ENCODE measurements at regions not wholly inside any gene's neighbourhood (a gene's known extent, or its start where the extent isn't known, plus 50 kb on each side); places are given as distances from the start of the nearest gene placed in this dataset.

DNA sequence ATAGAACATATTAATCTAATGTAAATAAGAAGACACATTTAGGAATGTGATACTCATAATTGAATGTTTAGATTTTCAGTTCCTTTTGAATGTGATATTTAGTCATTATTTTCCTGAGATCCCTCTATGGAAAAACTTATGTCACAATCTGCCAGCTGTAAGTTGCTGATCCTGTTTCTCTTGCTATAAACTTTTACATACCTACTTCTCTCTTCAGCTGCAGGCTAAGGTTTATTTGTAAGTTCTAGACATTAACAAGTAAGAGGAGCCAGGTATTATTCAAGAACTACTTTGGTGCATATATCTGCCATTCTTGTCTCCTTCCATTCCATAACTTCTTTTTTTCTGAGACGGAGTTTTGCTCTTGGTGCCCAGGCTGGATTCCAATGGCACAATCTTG, 462.4 kb downstream of the PRR16 start:
- Histone ChIP-seq H3K27ac (no peak overlapping the region), H3K36me3 (no peaks in the 10 kb centered on the region), H3K4me1 (no peaks in the 10 kb centered on the region), H3K27me3 (no peaks in the 10 kb centered on the region), H3K4me3 (no peak overlapping the region), H3K9me3 (no peaks in the 10 kb centered on the region)
- no peak for DNase-seq
- TF ChIP-seq POLR2A (IDR thresholded peaks at IDR 0.05) = no peak
- TF ChIP-seq, protein P1, sequence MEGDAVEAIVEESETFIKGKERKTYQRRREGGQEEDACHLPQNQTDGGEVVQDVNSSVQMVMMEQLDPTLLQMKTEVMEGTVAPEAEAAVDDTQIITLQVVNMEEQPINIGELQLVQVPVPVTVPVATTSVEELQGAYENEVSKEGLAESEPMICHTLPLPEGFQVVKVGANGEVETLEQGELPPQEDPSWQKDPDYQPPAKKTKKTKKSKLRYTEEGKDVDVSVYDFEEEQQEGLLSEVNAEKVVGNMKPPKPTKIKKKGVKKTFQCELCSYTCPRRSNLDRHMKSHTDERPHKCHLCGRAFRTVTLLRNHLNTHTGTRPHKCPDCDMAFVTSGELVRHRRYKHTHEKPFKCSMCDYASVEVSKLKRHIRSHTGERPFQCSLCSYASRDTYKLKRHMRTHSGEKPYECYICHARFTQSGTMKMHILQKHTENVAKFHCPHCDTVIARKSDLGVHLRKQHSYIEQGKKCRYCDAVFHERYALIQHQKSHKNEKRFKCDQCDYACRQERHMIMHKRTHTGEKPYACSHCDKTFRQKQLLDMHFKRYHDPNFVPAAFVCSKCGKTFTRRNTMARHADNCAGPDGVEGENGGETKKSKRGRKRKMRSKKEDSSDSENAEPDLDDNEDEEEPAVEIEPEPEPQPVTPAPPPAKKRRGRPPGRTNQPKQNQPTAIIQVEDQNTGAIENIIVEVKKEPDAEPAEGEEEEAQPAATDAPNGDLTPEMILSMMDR (IDR thresholded peaks at IDR 0.05) = no peak

DNA sequence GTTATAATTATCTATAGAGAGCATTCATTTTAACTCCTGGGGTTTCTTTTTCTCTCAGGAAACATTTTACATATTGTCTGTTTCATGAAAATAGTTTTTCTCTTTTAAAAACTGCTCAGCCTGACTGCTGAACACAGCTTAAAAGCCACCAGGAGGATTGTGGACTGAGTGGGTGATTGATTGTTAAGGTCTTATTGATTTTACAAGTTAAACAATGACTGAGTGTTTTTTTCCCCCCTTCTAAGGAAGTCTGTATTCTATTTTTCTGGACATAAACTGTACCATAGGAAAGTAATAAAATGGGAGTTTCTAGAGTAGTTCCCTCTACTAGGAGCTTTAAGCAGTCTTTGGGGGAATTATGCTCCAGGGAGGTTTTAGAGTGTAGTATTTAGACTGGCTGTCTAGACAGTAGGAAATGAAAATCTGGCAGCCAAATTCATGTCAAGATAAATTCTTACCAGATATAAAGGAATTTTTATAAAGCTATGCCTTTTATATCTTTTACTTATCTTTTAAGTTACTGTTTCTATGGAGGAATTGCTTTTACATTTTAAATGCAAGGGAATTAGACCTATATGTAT, 463.9 kb downstream of the PRR16 start:
- H3K27ac ChIP-seq = no peak overlapping the region

DNA sequence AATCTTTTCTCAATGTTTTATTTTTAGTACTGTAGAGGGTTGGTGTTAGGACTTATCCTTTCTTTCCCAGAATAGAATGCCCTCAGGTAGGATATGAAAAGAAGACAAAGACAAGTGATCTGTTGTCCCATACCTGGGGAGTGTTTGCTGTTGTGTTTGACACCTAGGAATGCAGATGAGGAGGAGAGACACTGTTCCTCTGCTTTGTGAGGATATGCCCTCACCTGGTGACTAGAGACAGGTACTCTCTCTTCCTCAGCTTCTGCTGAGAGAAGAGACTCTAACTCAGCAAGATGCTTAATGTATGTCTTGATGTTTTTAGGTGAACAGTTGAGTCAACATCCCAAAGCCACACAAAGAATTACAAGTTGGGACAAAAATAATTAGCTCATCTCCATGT, 468.4 kb downstream of the PRR16 start:
- no peak for DNase-seq
- Histone ChIP-seq H3K36me3 (no peaks in the 10 kb centered on the region), H3K4me3 (no peak overlapping the region), H3K27me3 (no peaks in the 10 kb centered on the region), H3K9me3 (no peaks in the 10 kb centered on the region), H3K4me1 (no peaks in the 10 kb centered on the region), H3K27ac (no peak overlapping the region)
- TF ChIP-seq, protein P1 (IDR thresholded peaks at IDR 0.05) = no peak
- no peak for TF ChIP-seq POLR2A (IDR thresholded peaks at IDR 0.05)

More for the DNA sequence above, 463.9 kb downstream of the PRR16 start:
- H3K4me1 ChIP-seq = no peaks in the 10 kb centered on the region
- H3K36me3 ChIP-seq = no peaks in the 10 kb centered on the region
- no peaks in the 10 kb centered on the region for H3K9me3 ChIP-seq
- H3K4me3 ChIP-seq = no peak overlapping the region
- DNase-seq = no peak
- TF ChIP-seq, protein P1 (IDR thresholded peaks at IDR 0.05) = no peak
- TF ChIP-seq POLR2A (IDR thresholded peaks at IDR 0.05) = no peak
- H3K27me3 ChIP-seq = no peaks in the 10 kb centered on the region

DNA sequence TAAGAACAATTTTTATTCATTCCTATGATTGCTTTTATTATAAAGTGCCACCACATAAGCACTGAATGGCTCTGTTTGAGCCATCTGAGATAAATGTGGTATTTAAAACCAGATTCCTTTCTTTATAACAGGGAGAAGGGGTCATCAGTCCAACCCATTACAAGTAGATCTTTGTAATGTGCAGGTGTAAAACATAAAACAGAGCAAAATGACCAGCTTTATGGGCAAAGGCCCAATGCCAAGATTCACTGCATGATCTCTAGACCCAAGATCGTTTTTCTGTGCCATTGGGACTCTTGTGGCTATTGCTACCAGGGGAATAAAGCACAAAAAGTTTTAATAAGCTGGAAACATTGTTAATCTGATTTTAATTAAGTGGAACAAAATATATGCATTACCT, 469.9 kb downstream of the PRR16 start:
- Histone ChIP-seq H3K9me3 (no peaks in the 10 kb centered on the region), H3K4me1 (no peaks in the 10 kb centered on the region), H3K4me3 (no peak overlapping the region), H3K36me3 (no peaks in the 10 kb centered on the region), H3K27ac (no peak overlapping the region), H3K27me3 (no peaks in the 10 kb centered on the region)
- DNase-seq = no peak
- TF ChIP-seq POLR2A (IDR thresholded peaks at IDR 0.05) = no peak
- TF ChIP-seq, protein P1 (IDR thresholded peaks at IDR 0.05) = no peak

DNA sequence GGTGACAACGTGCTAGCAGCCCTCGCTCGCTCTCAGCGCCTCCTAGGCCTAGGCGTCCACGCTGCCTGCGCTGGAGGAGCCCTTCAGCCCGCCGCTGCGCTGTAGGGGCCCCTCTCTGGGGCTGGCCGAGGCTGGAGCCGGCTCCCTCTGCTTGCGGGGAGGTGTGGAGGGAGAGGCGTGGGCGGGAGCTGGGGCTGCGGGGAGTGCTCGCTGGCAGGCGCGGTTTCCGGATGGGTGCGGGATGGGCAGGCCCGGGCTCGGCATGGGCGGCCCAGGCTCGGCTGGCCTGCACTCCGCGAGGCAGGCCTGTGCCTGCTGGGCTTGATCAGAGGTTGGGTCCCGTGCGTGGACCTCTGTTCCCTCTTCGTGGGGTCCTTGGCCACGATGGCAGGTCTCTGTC, 472.6 kb downstream of the PRR16 start:
- Histone ChIP-seq H3K36me3 (no peaks in the 10 kb centered on the region), H3K9me3 (no peaks in the 10 kb centered on the region), H3K27me3 (no peaks in the 10 kb centered on the region), H3K27ac (no peak overlapping the region), H3K4me3 (no peak overlapping the region), H3K4me1 (no peaks in the 10 kb centered on the region)
- DNase-seq = no peak
- no peak for TF ChIP-seq POLR2A (IDR thresholded peaks at IDR 0.05)
- TF ChIP-seq, protein P1 (IDR thresholded peaks at IDR 0.05) = no peak

DNA sequence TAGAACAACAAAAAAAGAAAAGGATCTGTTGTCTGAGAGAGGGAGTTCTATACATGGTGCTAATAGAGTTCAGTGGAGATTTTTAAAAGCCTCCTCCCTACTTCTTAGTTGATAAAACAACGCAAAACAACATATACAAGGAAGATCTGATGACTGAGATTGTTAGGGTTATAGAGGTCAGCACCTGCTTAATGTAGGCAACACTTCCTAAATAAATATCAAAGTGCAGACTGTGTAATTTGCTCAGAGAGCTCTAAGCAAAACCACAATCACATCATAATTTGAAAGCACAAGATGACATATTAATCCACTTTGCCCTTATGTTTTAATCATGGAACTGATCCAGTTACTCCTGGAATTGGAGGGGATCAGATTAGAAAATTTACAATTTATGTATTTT, 474.5 kb downstream of the PRR16 start:
- Histone ChIP-seq H3K9me3 (no peaks in the 10 kb centered on the region), H3K27ac (no peak overlapping the region), H3K36me3 (no peaks in the 10 kb centered on the region), H3K27me3 (no peaks in the 10 kb centered on the region), H3K4me3 (no peak overlapping the region), H3K4me1 (no peaks in the 10 kb centered on the region)
- TF ChIP-seq, protein P1 (IDR thresholded peaks at IDR 0.05) = no peak
- no peak for TF ChIP-seq POLR2A (IDR thresholded peaks at IDR 0.05)
- DNase-seq = no peak

Measured in Peyer's patch (tissue), 4 donors.